ENCODE measurements at regions not wholly inside any gene's neighbourhood (a gene's known extent, or its start where the extent isn't known, plus 50 kb on each side); places are given as distances from the start of the nearest gene placed in this dataset.

- TF ChIP-seq CTCF (IDR thresholded peaks at IDR 0.05; ENCODE audit: borderline replicate concordance, extremely low read depth, low read length, poor library complexity, severe bottlenecking), result no peak
- TF ChIP-seq EZH2 (IDR thresholded peaks at IDR 0.05; ENCODE audit: borderline replicate concordance, low read depth, low read length, severe bottlenecking), result no peak
Observed at GRCh38 chr18:47745227-47745626, 185.2 kb downstream of the SMAD2 start.

All from DND-41 (cell line).